ENCODE measurements at regions not wholly inside any gene's neighbourhood (a gene's known extent, or its start where the extent isn't known, plus 50 kb on each side); places are given as distances from the start of the nearest gene placed in this dataset.
"Not testable (repeated sequence)": the region's sequence is repeated elsewhere in the genome, so short reads cannot be mapped to it uniquely, and the experiment has no call there.

- no peak for DNase-seq
Measured at GRCh38 chr3:159859836-159860235, 128.8 kb upstream of the IL12A start.

GRCh38 chr3:159860269-159861116 lies 128.1 kb upstream of the IL12A start:
- no peak for DNase-seq

- no peak for DNase-seq
Measured at GRCh38 chr3:159861369-159861987, 127.2 kb upstream of the IL12A start.

GRCh38 chr3:159865041-159865579 lies 123.5 kb upstream of the IL12A start:
- DNase-seq: no peak

GRCh38 chr3:159866201-159866746 lies 122.4 kb upstream of the IL12A start:
- no peak for DNase-seq

GRCh38 chr3:159867372-159867771 lies 121.3 kb upstream of the IL12A start:
- no peak for DNase-seq

GRCh38 chr3:159870723-159871122 lies 117.9 kb upstream of the IL12A start:
- DNase-seq: no peak

GRCh38 chr3:159872374-159873109 lies 116.1 kb upstream of the IL12A start:
- no peak for DNase-seq

GRCh38 chr3:159875116-159875515 lies 113.5 kb upstream of the IL12A start:
- DNase-seq: no peak

- no peak for DNase-seq
Measured at GRCh38 chr3:159877924-159878323, 110.7 kb upstream of the IL12A start.

- no peak for DNase-seq
Measured at GRCh38 chr3:159879146-159879545, 109.5 kb upstream of the IL12A start.

- DNase-seq: no peak
Measured at GRCh38 chr3:159879598-159879997, 109.0 kb upstream of the IL12A start.

GRCh38 chr3:159881208-159881607 lies 107.4 kb upstream of the IL12A start:
- DNase-seq: no peak

- no peak for DNase-seq
Measured at GRCh38 chr3:159881828-159882309, 106.8 kb upstream of the IL12A start.

- no peak for DNase-seq
Measured at GRCh38 chr3:159882367-159882766, 106.3 kb upstream of the IL12A start.

GRCh38 chr3:159882790-159883779 lies 105.5 kb upstream of the IL12A start:
- DNase-seq: no peak

- no peak for DNase-seq
Measured at GRCh38 chr3:159884661-159885402, 103.8 kb upstream of the IL12A start.

- DNase-seq: no peak
Measured at GRCh38 chr3:159886050-159886449, 102.6 kb upstream of the IL12A start.

- DNase-seq: not testable (repeated sequence)
Measured at GRCh38 chr3:159886530-159886929, 102.1 kb upstream of the IL12A start.

GRCh38 chr3:159887168-159887567 lies 101.5 kb upstream of the IL12A start:
- no peak for DNase-seq

GRCh38 chr3:159887911-159888310 lies 100.7 kb upstream of the IL12A start:
- no peak for DNase-seq
